Lung (tissue), 11 donors: ENCODE measurements at regions not wholly inside any gene's neighbourhood (a gene's known extent, or its start where the extent isn't known, plus 50 kb on each side); places are given as distances from the start of the nearest gene placed in this dataset.

Experiments used
- ATAC-seq: fragments of 200-7000 bp; cut with Tn5 transposase; one replicate; pipeline ENCODE4 v1.9.1; 2020; ENCODE audit warnings: moderate number of reproducible peaks; ENCODE audit not compliant: insufficient read depth, low FRiP score
- DNase-seq, 3 donors: peaks; one replicate each; pipeline ENCODE4 v3.0.0-alpha.2; 2013 to 2017
- H3K27ac ChIP-seq, 2 donors: one replicate each; pipeline ENCODE4 v1.5.1; 2013; ENCODE audit warnings: mild to moderate bottlenecking in 2 of 2, moderate library complexity in 2 of 2, control low read depth in 1 of 2, inconsistent platforms in 1 of 2, low read depth in 1 of 2, low read length in 1 of 2
- H3K27me3 ChIP-seq, 3 donors: one replicate each; pipeline ENCODE4 v1.5.1; 2013; ENCODE audit warnings: low read length in 2 of 3; ENCODE audit not compliant: control insufficient read depth in 3 of 3, insufficient read depth in 3 of 3
- H3K36me3 ChIP-seq, 4 donors: one replicate each; pipeline ENCODE4 v1.5.1; 2013; ENCODE audit warnings: low read length in 4 of 4, mild to moderate bottlenecking in 1 of 4, moderate library complexity in 1 of 4; ENCODE audit not compliant: control insufficient read depth in 4 of 4, insufficient read depth in 4 of 4
- H3K4me1 ChIP-seq, 5 donors: one replicate each; pipeline ENCODE4 v1.5.1; 2013; ENCODE audit warnings: low read length in 5 of 5, mild to moderate bottlenecking in 2 of 5, moderate library complexity in 1 of 5; ENCODE audit not compliant: control insufficient read depth in 5 of 5, insufficient read depth in 5 of 5
- H3K4me3 ChIP-seq: one replicate; pipeline ENCODE4 v1.5.1; 2013; ENCODE audit warnings: mild to moderate bottlenecking, control low read depth, moderate library complexity
- H3K9ac ChIP-seq, 2 donors: one replicate each; pipeline ENCODE4 v1.5.1; 2013; ENCODE audit warnings: low read length in 2 of 2, control low read depth in 1 of 2; ENCODE audit not compliant: insufficient read depth in 1 of 2
- H3K9me3 ChIP-seq, 4 donors: one replicate each; pipeline ENCODE4 v1.5.1; 2013; ENCODE audit warnings: low read length in 3 of 4, mild to moderate bottlenecking in 1 of 4, moderate library complexity in 1 of 4; ENCODE audit not compliant: control insufficient read depth in 4 of 4, insufficient read depth in 3 of 4
- WGBS, 2 donors: extraction: QIAGEN DNeasy Blood & Tissue Kit; methylation state at CpG; one replicate each; pipeline ENCODE4 v1.1.7; 2013; 5-methylcytosine and 5-hydroxymethylcytosine counted together
- TF ChIP-seq, protein P1 (sequence below): IDR thresholded peaks from 2 replicates; pipeline ENCODE4 v1.5.1; 2012; ENCODE audit warnings: mild to moderate bottlenecking; ENCODE audit errors: control extremely low read depth, extremely low read depth
- donor health status: control.
- donor health status: control.
- donor health status: Bipolar disorder and iron deficiency.
- donor health status: healthy.
- donor health status: DM: yes; HTN: yes; CAD: no.

DNA sequence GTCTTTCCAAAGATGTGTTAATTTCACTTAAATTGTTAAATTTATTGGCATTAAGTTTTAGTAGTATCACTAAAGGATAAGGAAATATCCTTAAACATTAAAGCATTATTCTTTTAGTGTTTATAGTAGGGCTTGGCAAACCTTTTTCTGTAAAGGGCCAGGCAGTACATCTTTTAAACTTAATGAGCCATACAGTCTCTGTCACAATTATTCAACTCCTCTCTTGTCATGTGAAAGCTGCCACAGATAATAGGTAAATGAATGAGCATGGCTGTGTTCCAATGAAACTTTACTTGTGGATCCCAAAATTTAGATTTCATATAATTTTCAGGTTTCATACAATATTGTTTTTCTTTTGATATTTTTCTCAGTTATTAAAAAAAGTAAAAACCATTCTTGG lies 268.2 kb upstream of the C11orf87 start:
- H3K27me3 ChIP-seq = no peaks in the 10 kb centered on the region
- TF ChIP-seq, protein P1, sequence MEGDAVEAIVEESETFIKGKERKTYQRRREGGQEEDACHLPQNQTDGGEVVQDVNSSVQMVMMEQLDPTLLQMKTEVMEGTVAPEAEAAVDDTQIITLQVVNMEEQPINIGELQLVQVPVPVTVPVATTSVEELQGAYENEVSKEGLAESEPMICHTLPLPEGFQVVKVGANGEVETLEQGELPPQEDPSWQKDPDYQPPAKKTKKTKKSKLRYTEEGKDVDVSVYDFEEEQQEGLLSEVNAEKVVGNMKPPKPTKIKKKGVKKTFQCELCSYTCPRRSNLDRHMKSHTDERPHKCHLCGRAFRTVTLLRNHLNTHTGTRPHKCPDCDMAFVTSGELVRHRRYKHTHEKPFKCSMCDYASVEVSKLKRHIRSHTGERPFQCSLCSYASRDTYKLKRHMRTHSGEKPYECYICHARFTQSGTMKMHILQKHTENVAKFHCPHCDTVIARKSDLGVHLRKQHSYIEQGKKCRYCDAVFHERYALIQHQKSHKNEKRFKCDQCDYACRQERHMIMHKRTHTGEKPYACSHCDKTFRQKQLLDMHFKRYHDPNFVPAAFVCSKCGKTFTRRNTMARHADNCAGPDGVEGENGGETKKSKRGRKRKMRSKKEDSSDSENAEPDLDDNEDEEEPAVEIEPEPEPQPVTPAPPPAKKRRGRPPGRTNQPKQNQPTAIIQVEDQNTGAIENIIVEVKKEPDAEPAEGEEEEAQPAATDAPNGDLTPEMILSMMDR = no peak
- ATAC-seq (no peak), DNase-seq (no peak)
- no peaks in the 10 kb centered on the region for H3K9me3 ChIP-seq
- H3K9ac ChIP-seq = no peak overlapping the region
- no peak overlapping the region for H3K27ac ChIP-seq
- no peaks in the 10 kb centered on the region for H3K36me3 ChIP-seq
- H3K4me1 ChIP-seq = no peaks in the 10 kb centered on the region
- no peak overlapping the region for H3K4me3 ChIP-seq

DNA sequence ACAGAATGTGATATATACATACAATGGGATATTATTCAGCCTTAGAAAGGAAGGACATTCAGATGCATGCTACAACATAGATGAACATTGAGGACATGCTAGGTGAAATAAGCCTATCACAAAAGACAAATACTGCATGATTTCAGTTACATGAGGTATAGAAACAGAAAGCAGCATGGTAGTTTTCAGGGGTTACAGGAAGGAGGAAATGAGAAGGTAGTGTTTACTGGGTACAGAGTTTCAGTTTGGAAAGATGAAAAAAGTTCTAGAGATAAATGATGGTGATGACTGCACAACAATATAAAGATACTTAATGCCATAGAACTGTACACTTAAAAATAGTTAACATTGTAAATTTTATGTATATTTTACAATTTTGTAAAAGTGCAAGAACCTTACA lies 266.7 kb upstream of the C11orf87 start:
- DNase-seq (no peak), ATAC-seq (no peak)
- Histone ChIP-seq H3K4me3 (no peak overlapping the region), H3K27me3 (no peaks in the 10 kb centered on the region), H3K27ac (no peak overlapping the region), H3K9ac (no peak overlapping the region), H3K9me3 (peaks cover 0 to 4% (median 0%) of the 10 kb centered on the region in 4 donors), H3K4me1 (no peaks in the 10 kb centered on the region), H3K36me3 (no peaks in the 10 kb centered on the region)
- TF ChIP-seq, protein P1 = no peak

DNA sequence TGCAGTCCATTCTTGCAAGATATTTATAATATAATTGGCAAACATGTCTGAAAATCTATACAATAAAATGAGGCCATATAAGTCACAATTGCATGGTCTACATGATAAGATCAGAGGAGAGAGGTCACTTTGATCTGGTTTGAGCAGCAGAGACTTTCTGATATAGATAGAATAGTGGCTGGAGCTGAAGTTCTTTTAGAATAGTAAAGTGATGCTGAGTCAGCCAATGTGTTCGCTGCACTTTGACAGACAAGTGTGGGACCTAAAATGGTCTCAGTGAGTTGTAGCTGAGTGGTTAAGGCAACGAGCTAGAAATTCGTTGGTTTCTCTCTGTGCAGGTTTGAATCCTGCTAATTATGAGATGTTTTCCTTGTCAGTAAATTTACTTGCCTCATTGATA lies 257.0 kb upstream of the C11orf87 start:
- 72 to 89% methylated on average over 3 of the region's 3 CpGs for WGBS, 2 donors
- Histone ChIP-seq H3K4me1 (no peaks in the 10 kb centered on the region), H3K27ac (no peak overlapping the region), H3K9me3 (no peaks in the 10 kb centered on the region), H3K36me3 (no peaks in the 10 kb centered on the region), H3K9ac (no peak overlapping the region), H3K27me3 (no peaks in the 10 kb centered on the region), H3K4me3 (no peak overlapping the region)
- no peak for ATAC-seq
- TF ChIP-seq, protein P1 = no peak
- DNase-seq = no peak

DNA sequence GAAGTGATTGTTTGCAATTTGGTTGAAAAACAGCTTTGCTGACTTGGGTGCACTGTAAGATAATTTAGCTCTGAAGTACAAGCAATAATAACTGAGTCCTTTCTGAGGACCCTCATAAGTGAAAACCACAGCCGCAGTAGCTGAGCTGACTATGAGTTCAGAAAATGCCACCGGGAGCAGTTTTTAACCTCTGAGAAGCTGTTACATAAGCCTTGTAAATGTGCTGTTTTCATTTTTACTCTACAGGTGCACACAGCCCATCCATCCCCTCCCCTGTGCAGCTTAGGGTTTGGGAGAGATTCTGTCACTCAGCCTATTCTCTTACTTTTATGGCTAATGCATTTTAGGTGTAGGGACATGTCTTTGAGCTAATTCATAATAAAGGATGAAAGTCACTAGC lies 255.5 kb upstream of the C11orf87 start:
- no peak overlapping the region for H3K9ac ChIP-seq
- H3K27me3 ChIP-seq = no peaks in the 10 kb centered on the region
- no peak overlapping the region for H3K27ac ChIP-seq
- DNase-seq (no peak), ATAC-seq (no peak)
- TF ChIP-seq, protein P1 = no peak
- H3K4me1 ChIP-seq = no peaks in the 10 kb centered on the region
- WGBS, 2 donors = 91 to 96% methylated on average over 2 of the region's 2 CpGs
- H3K9me3 ChIP-seq = no peaks in the 10 kb centered on the region
- no peak overlapping the region for H3K4me3 ChIP-seq
- H3K36me3 ChIP-seq = no peaks in the 10 kb centered on the region
